Upper lobe of left lung (tissue), 4 donors: ENCODE measurements at regions not wholly inside any gene's neighbourhood (a gene's known extent, or its start where the extent isn't known, plus 50 kb on each side); places are given as distances from the start of the nearest gene placed in this dataset.

Experiments
- EP300 ChIP-seq, 4 donors: sonication (generic); formaldehyde crosslinking; IDR thresholded peaks; one replicate each; pipeline ENCODE4 v1.5.1; 2017; ENCODE audit warnings: antibody characterized with exemption in 4 of 4, control low read depth in 2 of 4
- TF ChIP-seq, protein P1 (sequence below), 6 experiments: fragments of 450-650 bp in 4 of 6; fragments of 200-600 bp in 2 of 6; sonication (generic) in 2 of 6; IDR thresholded peaks; one replicate each; pipeline ENCODE4 v1.5.1; 2016 to 2019; ENCODE audit warnings: antibody characterized with exemption in 6 of 6

DNA sequence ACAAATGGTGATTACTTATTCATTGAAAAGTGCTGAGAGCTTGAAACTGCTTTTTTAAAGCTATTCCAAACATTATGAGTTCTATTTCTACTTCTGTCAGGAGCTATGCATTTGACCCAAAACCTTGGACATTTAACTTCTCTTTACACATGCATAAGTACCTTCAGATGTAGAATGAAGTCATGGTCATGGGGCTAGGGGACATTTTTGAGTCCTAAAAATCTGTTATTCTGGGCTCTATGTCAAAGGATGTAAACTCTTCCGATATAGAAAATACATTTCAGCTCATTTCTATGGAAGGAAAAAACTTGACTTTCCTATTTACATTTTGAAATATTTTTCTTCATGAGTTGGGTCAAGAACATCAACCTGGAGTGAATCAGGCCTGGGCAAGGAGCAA is 179.5 kb upstream of the CXCL12 start:
- TF ChIP-seq, protein P1, sequence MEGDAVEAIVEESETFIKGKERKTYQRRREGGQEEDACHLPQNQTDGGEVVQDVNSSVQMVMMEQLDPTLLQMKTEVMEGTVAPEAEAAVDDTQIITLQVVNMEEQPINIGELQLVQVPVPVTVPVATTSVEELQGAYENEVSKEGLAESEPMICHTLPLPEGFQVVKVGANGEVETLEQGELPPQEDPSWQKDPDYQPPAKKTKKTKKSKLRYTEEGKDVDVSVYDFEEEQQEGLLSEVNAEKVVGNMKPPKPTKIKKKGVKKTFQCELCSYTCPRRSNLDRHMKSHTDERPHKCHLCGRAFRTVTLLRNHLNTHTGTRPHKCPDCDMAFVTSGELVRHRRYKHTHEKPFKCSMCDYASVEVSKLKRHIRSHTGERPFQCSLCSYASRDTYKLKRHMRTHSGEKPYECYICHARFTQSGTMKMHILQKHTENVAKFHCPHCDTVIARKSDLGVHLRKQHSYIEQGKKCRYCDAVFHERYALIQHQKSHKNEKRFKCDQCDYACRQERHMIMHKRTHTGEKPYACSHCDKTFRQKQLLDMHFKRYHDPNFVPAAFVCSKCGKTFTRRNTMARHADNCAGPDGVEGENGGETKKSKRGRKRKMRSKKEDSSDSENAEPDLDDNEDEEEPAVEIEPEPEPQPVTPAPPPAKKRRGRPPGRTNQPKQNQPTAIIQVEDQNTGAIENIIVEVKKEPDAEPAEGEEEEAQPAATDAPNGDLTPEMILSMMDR (IDR thresholded peaks at IDR 0.05) = no peak
- no peak for TF ChIP-seq EP300 (IDR thresholded peaks at IDR 0.05)
